Hepatocyte (in vitro differentiated cells): ENCODE measurements at regions not wholly inside any gene's neighbourhood (a gene's known extent, or its start where the extent isn't known, plus 50 kb on each side); places are given as distances from the start of the nearest gene placed in this dataset.

Experiments used
- EZH2phosphoT487 ChIP-seq: fragments of 200-600 bp; sonication (generic); IDR thresholded peaks from one replicate; pipeline ENCODE4 v1.6.1; 2018; ENCODE audit warnings: antibody characterized with exemption, mild to moderate bottlenecking, low read depth, moderate library complexity; ENCODE audit not compliant: unreplicated experiment, severe bottlenecking
- TF ChIP-seq, protein P1 (sequence below): fragments of 200-600 bp; sonication (generic); IDR thresholded peaks from 2 replicates; pipeline ENCODE4 v1.5.1; 2016; ENCODE audit warnings: antibody characterized with exemption, mild to moderate bottlenecking; ENCODE audit not compliant: poor library complexity

DNA sequence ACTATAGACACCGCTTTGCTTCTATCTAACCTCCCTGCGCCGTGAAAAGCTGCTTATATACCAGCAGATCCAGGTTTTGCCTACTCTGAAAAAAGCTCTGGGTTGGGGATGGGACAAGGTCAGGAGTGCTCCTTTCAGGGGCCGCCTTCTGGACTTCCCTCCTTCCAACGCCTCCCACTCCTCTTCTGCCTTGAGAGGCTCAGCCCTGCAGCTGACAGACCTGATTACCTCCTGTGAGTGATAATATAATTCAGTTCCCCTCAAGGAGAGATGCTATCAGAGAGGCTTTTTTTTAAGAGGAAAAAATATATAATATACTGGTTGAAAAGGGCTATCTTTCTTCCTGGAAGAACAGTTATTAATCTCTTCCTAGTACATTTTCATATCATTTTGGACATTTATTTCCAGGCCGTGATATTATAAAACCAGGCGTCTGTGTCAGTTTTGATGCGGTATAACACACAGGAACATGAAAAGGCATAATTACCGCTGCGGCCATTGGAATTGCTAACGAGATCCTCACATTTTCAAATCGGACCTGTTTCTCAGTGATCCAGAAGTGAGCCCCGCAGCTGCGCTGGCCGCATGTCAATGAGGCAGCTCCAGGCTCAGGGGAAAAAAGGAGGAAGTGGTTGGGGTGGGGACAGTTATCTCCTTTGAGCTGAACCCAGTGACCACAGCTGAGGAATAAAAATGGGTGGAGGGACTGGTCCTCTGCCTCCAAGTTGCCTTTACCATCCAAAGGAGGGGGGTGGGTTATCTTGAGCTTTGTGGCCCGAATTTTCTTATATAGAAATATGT, 457.1 kb downstream of the TYW1 start:
- TF ChIP-seq, protein P1, sequence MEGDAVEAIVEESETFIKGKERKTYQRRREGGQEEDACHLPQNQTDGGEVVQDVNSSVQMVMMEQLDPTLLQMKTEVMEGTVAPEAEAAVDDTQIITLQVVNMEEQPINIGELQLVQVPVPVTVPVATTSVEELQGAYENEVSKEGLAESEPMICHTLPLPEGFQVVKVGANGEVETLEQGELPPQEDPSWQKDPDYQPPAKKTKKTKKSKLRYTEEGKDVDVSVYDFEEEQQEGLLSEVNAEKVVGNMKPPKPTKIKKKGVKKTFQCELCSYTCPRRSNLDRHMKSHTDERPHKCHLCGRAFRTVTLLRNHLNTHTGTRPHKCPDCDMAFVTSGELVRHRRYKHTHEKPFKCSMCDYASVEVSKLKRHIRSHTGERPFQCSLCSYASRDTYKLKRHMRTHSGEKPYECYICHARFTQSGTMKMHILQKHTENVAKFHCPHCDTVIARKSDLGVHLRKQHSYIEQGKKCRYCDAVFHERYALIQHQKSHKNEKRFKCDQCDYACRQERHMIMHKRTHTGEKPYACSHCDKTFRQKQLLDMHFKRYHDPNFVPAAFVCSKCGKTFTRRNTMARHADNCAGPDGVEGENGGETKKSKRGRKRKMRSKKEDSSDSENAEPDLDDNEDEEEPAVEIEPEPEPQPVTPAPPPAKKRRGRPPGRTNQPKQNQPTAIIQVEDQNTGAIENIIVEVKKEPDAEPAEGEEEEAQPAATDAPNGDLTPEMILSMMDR = no peak
- no peak for TF ChIP-seq EZH2phosphoT487
